T follicular helper cell (primary cell): ENCODE measurements at regions not wholly inside any gene's neighbourhood (a gene's known extent, or its start where the extent isn't known, plus 50 kb on each side); places are given as distances from the start of the nearest gene placed in this dataset.

Source experiments
- DNase-seq: peaks from one replicate; pipeline ENCODE4 v3.0.0-alpha.2; 2020; ENCODE audit warnings: low read depth

GRCh38 chr7:22676385-22676784, 50.6 kb upstream of the IL6 start:
- DNase-seq: no peak

DNA sequence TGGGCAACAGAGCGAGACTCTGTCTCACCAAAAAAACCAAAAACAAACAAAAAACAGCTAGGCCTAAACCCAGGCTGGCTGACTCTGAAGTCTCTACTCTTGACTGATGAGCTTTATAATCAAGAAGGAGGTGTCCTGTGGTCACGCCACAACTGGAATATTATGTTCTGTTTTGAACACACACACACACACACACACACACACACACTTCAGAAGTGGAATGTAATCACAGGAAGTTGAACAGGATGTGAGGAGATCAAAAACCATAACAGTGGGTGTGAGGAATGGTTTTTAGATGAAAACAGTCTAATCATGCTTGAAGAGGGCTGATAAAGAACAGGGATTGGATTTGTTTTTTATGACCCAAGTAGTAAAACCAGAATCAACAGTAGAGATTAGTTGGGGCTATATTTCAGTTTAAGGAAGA, 51.1 kb upstream of the IL6 start:
- DNase-seq: no peak

DNA sequence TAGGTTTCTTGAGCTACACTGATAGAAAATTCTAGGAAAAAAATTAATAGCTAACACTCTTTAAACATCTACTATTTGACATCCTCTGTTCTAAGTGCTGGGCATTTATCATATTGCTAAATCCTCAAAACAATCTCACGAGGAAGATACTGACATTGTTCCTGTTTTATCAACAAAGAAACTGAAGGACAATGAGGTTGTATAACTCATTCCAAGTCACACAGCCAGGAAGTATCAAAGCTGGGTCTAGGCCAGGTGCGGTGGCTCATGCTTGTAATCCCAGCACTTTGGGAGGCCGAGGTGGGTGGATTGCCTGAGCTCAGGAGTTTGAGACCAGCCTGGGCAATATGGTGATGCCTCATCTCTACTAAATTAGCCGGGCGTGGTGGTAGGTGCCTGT, 51.6 kb upstream of the IL6 start:
- no peak for DNase-seq

GRCh38 chr7:22672846-22673680, 53.9 kb upstream of the IL6 start:
- DNase-seq: no peak

DNA sequence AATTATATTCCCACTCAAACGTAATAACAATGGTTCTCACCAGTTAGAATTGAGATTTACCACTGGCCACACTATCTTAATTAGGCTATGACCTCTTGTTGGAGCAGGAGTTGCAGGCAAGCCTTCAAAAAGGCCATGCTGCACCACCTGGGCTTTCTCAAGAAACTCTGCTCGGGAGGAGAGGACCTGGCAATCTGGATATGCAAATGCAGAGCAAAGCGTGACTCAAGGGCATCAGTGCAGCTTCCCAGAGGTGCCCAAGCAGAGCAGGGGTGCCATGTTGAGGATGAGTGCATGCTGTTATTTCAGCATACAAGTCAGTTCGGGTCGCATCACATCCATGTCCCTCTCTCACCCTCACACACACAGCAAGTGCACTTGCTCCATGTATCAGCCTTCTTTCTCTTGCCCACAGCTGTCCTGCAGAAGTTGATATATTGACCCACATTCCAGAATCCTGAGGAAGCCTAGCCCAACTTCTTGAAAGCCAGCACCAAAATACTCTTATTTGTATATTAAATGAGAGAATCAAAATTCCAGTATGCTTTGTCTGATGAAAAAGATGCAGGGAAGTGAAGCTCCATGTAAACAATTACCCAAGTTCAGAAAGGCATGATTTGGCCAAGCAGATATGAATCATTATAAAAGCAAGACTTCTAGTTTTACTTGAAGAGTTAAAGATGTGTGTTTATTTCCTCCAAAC, 55.7 kb upstream of the IL6 start:
- DNase-seq: no peak

DNA sequence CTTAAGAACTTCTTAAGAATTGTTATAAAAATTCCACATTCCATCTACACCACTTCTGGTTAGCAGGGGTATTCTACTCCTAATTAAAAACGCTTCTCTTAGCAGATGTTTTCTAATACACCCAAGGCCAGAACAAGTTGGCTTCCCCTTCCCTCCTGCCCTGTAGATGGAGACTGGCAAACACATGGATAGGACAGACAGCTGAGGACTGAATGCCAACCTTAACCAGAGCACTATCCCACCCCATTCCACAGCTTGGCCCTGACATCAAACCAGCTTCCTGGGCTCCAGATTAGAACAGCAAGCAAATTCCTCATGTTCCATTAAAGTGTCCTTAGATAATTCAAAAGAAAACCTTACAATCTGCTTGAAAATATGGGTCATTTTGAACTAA, 56.6 kb upstream of the IL6 start:
- DNase-seq: no peak

GRCh38 chr7:22669692-22670421, 57.1 kb upstream of the IL6 start:
- no peak for DNase-seq

DNA sequence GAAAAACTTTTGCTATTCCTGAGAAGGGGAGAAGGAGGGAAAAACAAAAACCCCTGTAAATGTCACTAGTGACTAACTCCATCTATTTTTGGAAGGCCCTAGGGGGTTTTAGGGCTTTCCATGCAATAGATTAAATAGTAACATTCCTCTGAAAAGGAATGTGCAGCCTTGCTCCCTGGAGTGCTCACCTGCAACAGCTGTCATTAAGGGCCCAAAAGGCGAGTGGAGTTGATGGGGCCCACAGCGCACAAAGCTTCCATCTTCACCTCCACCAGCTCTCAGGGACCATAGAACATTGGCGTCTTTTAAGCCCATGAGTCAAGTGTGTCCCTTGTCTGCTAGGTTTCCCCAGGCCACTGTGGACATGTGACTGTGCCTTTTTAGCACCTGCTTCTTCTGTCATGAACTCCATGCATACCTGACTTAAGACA, 58.0 kb upstream of the IL6 start:
- DNase-seq: no peak

- no peak for DNase-seq
Measured at GRCh38 chr7:22667562-22668239, 59.3 kb upstream of the IL6 start.

DNA sequence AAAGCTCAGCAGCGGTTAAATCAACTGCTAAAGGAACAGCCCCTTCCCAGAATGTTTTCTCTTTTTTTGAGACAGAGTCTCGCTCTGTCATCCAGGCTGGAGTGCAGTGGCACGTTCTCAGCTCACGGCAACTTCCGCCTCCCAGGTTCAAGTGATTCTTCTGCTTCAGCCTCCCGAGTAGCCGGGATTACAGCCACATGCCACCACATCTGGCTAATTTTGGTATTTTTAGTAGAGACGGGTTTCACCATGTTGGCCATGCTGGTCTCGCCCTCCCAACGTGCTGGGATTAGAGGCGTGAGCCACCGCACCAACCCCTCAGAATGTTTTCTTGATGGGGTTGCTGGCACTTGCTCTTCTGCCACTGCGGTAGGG, 59.8 kb upstream of the IL6 start:
- no peak for DNase-seq

- DNase-seq: no peak
Measured at GRCh38 chr7:22666732-22667131, 60.3 kb upstream of the IL6 start.

GRCh38 chr7:22665923-22666322, 61.1 kb upstream of the IL6 start:
- no peak for DNase-seq

- DNase-seq: no peak
Measured at GRCh38 chr7:22664988-22665798, 61.8 kb upstream of the IL6 start.

DNA sequence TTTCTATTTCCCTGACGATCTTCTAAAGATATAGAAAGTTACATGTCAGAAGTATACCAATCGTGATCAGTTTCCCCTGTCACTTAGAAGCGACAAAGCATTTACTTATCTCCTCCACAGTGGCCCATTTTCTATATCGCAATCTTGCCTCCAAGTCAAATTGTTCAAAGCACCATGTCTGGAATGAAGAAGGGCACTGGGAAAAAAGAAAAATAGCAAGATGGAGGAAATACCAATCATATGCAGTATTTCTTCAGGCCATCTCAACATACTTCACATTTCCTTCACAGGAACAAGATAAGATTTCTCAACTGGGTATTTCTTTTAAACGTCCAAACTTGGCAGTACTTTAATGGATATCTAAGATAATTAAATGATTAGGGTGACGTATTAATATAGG, 63.3 kb upstream of the IL6 start:
- no peak for DNase-seq

DNA sequence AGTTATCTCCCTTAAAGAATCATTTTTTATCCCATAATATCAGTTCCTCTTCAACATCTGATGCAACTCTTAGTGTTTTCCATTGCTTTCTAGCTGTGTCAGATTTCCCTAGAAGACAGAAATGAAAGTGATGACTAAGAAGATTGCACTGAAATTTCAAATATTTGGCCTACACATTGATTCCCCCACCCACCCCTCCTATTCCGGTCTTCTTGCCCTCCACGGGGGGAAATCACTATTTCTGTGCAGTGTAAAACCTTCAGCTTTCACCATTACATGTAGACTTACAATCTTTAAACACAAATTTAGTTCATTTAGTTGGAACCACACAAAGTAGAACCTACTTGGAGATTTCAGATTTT, 63.7 kb upstream of the IL6 start:
- no peak for DNase-seq

DNA sequence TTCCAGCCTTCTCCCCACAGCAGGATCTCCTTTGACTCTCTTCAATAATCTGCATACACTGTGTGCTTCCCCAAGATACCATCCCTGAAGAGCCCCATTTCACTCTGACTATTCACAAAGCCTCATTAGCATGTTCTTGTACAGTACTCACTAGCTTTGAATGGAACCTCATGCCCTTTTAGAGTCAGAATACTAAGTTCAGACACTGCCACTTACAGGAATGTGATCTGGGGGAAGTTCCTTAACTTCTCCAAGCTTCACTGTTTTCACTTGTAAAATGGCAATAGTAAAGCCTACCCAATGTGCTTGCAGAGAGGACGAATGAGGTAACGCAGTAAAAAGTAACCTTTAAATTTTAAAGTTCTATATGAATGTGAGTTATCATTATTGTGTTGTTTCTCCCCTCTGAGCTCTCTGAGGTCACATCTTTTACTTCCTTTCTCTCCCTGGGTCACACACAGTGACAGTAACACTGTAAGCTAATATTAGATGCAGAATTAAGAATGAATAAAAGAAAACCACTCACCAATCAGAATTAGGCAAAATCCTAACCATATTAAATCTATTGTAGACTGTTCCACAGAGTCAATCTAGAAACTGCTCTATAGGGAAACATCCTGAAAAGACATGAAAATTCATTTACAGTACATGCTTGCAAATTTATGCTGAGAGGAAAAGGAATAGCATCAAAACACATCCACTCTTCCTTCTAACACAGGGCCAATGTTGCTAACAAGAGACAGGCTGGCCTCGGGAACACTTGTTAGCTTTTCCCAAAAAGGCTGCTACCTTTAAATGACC, 64.2 kb upstream of the IL6 start:
- no peak for DNase-seq

DNA sequence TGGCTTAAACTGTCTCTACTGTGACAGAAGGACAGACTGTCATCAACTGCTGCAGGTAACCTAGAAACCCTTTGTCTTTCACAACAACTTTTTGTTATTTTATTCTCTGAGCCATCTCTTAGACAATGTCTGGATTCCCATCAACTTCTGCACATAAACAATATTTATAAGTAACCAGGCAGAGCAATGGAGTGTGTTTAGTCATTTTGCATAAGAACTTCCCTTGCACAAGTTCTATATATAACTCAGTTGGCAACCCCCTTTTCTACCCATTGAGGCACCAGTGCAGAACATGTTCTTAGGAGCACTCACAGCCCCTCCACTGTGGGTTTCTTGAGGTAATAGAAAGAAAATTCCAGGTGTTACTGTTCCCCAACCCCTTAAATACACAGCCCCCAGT, 65.0 kb upstream of the IL6 start:
- no peak for DNase-seq

GRCh38 chr7:22660732-22661131, 66.3 kb upstream of the IL6 start:
- no peak for DNase-seq

DNA sequence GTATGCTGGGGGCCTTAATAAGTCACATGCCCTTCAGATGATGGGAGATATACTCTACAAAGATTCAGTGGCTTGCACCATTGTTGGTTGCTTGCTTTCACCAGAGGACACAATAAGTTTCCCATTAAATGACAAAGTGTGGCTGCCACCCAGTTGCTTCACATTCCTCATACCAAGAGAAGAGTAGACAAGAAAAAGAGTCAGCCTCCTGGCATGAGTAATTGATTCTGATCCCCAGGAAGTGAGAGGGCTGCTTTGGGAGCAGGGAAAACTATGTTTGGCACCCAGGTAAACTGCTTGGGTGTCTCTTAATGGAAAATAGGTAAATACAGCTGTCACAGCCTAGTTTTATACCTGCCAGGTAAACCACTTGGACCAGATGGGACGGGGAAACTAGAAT, 66.7 kb upstream of the IL6 start:
- DNase-seq: no peak

DNA sequence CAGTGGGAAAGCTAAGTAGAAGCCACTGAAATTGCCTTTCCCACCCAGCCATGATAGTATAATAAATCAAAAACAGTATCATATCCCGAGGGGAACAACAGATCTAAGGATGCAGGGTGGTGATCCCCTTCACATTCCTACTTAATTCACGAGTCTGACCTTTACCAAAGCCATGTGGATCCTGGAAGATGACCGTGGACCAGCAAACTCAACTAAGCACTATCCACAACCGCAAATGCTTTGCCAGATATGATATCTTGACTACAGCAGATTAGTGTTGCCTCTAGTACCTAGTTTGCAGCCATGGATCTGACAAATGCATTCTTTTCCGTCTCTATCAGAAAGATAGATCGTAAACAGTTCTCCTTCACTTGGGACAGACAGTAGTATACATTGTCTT, 67.3 kb upstream of the IL6 start:
- DNase-seq: no peak

GRCh38 chr7:22658031-22658430, 69.0 kb upstream of the IL6 start:
- no peak for DNase-seq
